Stimulated activated naive CD4-positive, alpha-beta T cell (primary cell): ENCODE measurements at regions not wholly inside any gene's neighbourhood (a gene's known extent, or its start where the extent isn't known, plus 50 kb on each side); places are given as distances from the start of the nearest gene placed in this dataset.

Experiments used
- DNase-seq, 6 experiments: peaks; one replicate each; lab custom pipeline; 2025; lab: John Stamatoyannopoulos, UW

DNA sequence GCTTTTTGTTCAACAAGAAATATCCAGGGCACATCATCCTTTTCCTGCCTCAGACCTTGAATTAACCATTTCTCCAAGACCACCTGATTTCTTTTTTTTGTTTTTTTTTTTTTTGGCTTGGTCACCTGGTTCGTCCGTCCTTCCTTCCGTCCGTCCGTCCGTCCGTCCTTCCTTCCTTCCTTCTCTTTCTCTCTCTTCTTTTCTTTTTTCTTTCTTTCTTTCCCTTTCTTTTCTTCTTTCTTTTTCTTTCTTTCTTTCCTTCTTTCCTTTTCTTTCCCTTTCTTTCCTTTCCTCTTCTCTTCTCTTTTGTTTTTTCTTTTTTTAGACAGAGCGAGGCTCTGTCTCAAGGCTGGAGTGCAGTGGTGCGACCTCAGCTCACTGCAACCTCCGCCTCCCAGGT is 80.7 kb downstream of the TET3 start:
- no peak for DNase-seq

DNA sequence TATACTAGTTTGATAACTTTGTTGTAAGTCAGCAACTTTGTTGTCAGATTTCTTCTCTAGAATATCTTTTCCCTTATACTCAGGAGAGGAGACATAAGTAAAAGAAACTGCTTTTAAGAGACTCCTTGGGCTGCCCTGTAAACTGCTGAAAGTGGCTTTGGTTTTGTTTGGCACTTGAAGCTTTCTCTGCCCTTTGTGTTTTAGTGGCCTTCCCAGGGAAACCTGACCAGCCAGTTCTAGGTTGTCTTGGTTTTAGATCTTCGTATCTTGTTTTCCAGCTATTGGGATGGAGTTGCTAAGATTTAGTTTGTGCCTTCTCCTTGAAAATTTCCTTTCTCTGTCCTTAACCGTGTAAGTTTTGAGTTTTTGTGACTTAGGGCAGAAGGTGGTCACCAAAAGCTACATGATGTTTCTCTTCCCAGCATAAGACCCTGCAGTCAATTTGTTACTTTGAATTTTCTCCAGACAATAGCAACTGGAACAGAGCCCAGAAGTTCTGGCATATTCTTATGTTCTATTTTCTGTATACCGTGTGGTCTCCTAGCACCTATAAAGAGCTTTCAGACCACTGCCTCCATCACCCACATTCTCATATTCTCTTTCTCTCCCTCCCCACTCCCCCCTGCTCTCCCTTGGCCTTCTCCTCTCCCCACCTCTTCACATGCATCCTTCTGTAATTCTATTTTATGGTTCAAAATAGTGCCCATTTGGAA is 81.1 kb downstream of the BOLA3 start:
- DNase-seq = no peak

DNA sequence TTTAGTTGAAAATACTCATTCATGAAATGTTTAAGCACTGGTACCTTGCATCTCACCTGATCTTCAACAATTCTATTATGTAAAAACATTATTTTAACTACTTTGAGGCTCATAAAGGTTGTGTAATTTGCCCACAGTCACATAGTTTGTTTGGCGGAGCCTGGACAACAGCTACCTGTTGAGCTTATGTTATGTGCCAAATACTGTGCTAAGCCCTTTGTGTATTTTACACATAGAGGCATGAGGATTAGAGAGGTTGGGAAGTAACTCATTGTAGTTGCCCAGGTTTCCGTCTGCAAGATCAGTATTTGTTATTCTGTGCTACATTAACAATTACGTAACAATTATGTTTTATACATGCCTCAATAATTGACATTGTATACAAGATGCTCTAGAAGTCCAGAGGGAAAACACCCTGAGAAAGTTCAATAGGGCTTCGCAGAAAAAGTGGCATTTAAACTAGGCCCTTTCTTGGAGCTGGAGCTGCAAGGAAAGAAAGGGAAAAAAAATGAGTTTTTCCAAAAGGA is 80.4 kb downstream of the BOLA3 start:
- no peak for DNase-seq

DNA sequence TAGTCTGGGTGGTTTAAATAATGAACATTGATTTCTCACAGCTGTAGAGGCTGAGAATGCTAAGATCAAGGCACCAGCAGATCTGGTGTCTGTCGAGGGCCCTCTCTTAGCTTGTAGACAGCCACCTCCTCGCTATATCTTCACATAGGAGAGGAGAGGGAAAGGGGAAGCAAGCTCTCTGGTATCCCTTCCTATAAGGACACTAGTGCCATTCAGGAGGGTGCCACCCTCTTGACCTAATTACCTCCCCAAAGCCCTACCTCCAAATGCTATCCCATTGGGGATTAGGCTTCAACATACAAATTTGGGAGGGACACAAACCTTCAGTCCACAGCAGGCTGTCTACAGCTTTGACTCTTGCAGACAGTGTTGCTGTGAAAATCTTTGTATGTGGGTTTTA is 76.7 kb downstream of the BOLA3 start:
- no peak for DNase-seq

DNA sequence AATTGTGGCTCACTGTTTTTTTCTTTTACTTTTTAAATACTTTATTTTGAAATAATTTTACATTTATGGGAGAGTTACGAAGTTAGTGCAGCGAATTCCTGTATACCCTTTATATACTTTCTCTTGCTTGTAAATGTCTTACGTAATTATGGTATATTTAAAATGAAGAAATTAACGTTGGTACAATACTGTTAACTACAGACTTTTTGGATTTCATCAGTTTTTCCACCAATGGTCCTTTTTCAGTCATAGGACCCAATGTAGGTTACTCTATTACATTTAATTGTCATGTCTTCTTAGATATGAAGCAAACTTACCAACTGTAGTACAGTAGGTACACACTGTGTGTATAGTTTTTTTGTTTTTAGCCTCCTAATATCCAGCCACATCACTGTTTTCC is 76.3 kb downstream of the BOLA3 start:
- DNase-seq = no peak

DNA sequence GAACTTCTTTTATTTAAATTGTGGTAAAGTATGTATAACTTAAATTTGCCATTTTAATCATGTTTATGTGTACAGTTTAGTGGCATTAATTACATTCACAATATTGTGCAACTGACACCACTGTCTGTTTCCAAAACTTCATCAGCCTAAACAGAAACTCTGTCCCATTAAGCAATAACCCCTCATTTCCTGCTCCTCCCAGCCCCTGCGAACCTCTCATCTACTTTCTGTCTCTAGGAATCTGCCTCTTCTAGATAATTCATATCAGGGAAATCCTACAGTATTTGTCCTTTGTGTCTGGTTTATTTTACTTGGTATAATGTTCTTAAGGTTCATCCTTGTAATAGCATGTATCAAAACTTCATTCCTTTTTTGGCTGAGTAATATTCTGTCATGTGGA is 75.1 kb downstream of the BOLA3 start:
- DNase-seq = no peak

DNA sequence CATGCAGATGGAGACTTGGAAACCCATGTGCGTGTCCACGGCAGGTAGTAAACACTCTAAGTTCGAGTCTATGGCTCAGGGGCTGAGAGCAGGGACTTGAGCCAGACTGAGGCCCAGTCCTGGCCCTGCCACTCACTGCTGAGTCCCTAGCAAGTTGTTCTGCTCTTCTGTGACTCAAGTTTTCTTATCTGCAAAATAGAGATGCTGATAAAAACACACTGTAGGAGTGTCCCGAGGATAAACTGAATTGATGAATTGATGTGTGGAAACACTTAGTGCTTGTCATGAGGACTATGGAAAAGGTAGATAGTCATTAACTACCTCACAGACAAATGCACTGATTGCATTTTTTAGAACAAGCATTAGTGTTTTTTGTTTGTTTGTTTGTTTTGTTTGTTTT is 73.2 kb downstream of the BOLA3 start:
- no peak for DNase-seq

DNA sequence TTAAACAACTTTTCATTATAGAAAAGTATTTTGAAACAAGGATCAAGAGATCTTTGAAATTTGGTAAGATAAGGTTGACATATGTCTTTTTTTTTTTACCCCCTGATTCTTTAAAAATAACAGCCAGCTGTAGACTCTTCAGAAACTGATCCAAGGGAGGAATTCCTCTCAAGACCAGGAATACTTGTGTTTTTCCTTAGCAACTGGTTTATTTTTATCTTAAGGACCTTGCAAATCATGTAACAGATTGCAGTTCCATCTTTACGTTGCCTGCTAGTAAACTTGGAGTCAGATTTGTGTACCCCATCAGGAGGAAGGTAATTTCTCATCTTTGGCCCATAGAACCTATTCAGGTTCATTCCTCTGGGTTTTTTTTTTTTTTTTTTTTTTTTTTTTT is 71.6 kb downstream of the BOLA3 start:
- DNase-seq = no peak

DNA sequence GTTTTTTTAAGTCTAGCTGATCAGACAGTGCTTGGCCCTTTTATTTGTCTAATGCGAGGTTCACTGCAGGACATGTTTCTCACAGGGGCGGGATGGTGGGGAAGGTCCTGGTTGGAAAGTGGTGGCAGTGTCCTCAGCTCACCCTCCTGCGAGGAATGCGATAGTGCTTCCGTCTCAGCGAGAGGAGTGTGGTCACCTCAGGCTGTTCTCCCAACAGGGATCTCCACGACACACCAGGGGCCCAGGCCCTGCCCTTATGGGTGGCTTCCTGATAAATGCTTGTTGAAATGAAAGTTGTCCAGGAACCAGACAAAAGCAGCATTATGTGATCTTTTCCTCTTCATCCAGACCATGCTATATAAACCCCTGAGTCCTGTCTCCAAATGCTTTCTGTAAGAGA is 70.1 kb downstream of the BOLA3 start:
- DNase-seq = no peak

DNA sequence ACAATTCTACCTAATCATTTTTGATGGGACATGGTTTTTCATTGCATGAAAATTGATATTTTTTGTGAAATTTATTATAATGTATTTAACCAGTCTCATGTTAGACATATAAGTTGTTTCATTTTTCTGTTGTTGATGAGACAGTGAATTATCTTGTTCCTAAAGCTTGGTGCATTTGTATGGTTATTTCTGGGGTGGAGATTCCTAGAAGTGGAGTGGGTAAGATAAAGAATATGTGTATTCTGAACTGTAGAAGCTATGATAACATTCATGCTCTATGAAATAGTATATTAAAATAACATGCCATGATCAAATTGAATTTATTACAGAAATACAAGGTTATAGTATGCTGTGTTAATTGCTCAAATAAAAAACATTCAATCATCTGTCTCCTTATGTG is 69.2 kb downstream of the BOLA3 start:
- no peak for DNase-seq

DNA sequence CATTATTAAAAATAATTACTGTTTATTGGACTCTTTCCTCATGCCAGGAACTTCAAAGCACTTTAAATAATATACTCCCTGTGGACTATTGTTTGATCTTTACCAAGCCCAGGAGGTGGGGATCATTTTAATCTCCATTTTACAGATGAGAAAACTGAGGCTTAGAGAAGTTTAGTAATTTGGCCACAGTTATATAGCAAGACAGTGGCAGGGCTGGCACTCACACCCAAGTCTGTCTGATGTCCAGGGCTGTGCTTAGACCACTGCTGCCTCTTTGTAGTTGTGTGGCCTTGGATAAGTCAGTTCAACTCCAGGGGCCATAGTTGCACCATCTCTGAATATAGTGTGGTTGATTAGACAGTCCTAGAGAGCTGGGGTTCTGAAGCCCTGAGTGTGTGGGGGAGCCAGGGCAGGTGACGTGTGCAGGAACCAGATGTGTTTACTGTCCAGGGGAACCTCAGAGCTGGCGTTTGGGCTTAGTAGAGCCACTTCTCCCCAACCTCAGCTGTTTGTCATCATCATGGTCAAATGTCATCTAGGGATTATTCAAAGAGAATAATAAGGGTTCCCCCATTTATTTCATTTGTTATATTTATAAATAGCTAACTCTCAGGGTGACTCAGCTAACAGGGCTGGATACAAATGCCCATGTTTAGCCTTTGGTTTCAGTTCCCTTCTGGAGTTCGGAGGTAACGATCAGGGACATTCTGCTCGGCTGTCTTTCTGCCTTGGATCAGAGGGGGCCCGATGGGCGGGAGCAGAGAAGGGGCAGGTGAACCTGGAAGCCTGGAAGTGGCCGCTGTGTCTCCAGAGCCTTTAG is 68.0 kb downstream of the BOLA3 start:
- no peak for DNase-seq

DNA sequence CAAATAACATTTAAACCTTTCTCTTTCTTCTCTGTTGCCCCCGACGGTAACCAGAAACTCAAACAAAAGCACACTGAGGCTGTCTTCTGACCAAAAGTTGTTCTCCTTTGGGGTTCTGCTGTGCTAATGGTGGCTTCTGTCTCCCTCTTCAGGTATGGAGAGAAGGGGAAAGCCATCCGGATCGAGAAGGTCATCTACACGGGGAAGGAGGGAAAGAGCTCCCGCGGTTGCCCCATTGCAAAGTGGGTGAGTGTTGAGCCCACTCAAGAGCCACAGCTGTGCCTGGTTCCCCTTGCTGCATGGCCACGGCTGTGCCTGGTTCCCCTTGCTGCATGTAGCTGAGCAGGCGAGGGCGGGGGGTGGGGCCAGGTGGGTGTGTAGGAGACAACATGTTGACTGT is 67.4 kb downstream of the BOLA3 start:
- DNase-seq = no peak

DNA sequence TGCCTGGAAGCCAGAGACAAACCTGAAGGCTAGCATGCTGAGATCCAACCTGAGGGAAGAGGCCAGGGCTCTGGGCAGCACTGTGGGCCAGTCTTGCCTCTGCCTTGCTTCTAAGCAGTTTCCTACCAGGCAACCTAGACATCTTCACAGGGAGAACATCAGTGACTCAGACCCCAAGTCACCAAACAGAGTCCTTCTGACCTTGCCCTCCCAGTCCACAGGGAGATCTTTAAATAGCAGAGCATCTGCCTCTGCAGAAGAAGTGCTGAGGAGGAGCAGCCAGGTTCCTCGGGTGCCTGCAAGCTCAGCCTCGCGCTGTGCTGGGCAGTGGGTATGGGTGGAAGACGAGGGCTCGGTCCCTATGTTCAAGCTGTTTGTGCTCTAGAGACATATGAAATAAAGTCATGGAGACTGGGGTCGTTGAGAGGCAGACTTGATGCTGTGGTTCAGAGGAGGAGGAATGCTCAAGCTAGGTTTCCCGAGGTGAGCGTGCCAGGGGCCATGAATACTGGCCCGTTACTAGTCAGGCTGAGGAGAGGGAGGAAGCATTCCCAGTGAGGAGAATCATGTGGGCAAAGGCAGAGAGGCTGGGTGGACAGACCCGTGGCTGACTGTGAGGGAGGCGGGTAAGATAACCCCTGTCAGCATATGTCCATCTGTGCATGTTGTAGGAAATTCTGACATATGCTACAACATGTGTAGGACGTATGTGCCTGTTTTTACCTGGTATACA is 66.5 kb downstream of the BOLA3 start:
- no peak for DNase-seq

DNA sequence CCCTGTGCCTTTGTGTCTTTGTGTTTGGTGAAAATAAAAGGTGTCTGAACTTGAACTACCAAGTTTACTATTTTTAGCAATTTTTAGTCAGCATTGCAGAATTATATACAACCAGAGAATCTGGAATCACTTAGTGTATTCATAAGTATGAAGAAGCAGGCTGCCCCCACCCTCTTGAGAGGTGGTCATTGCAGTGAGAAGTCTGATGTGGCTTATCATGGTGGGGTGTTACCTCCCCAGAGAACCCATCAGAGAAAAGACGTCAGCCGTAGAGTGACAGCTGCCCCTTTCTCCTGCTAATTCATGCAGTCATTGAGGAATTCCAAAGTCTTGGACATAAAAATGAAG is 66.0 kb downstream of the BOLA3 start:
- DNase-seq = no peak

DNA sequence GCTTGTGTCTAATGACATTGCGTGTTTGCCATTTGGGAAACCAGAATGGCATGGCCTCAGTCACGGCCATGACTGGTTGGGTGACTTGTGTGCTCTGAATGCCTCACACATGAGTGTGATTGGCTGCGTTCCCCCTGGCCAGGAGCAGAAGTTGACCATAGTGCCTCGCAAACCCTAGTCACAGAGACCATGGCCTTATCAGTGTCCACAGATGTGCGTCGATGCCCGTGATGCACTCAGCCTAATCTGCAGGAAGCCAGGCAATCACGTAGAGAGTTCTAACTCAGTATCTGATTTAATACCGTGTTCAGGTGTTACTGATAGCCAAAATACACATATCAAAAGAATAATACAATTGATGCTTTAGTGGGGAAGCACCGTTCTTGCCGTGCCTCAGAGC is 64.0 kb downstream of the BOLA3 start:
- no peak for DNase-seq
